Body of pancreas (tissue), 4 donors: ENCODE measurements at regions not wholly inside any gene's neighbourhood (a gene's known extent, or its start where the extent isn't known, plus 50 kb on each side); places are given as distances from the start of the nearest gene placed in this dataset.

ENCODE experiments used
- POLR2A ChIP-seq, 3 donors: fragments of 450-650 bp; IDR thresholded peaks; one replicate each; pipeline ENCODE4 v1.6.1; 2016; ENCODE audit warnings: antibody characterized with exemption in 3 of 3, mild to moderate bottlenecking in 2 of 3
- TF ChIP-seq, protein P1 (sequence below), 7 experiments: fragments of 450-650 bp in 4 of 7; fragments of 200-600 bp in 3 of 7; sonication (generic) in 3 of 7; IDR thresholded peaks; one replicate each; pipeline ENCODE4 v1.5.1; 2016 to 2019; ENCODE audit warnings: antibody characterized with exemption in 7 of 7

DNA sequence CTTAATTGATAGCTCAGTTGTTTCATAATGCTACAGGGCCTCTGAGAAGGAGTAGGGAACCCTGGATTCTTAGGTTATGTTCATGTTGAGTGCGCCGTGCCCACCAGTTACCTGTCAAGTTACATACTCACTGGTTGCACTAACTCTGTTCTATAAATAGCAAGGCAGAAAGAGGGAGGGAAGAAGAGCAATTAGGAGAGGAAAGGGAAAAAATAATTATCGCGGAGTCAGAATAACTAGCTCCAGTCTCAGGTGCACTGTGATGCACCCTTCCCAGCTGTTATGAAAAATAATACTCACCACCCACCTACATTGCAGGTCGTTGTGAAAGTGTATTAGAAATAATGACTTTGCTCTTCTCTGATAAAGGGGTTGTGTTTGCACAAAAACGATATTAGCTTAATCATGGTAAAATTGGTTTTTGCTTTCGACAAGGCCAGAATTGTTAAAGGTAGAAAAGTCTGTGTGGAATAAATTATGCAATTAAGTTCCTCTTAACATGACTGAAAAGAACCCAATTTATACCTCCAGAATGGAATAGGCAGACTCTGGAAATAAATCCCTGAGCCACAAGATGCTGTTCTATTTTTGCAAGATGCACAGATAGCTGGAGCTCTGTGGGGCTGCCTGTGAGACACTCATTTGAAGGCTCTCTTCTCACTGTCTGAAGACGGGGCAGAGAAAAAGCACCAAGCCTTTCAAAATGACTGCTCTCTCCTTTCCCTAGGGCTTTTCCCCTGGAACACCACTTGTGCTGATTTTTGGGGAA is 137.6 kb upstream of the PITRM1 start:
- TF ChIP-seq, protein P1, sequence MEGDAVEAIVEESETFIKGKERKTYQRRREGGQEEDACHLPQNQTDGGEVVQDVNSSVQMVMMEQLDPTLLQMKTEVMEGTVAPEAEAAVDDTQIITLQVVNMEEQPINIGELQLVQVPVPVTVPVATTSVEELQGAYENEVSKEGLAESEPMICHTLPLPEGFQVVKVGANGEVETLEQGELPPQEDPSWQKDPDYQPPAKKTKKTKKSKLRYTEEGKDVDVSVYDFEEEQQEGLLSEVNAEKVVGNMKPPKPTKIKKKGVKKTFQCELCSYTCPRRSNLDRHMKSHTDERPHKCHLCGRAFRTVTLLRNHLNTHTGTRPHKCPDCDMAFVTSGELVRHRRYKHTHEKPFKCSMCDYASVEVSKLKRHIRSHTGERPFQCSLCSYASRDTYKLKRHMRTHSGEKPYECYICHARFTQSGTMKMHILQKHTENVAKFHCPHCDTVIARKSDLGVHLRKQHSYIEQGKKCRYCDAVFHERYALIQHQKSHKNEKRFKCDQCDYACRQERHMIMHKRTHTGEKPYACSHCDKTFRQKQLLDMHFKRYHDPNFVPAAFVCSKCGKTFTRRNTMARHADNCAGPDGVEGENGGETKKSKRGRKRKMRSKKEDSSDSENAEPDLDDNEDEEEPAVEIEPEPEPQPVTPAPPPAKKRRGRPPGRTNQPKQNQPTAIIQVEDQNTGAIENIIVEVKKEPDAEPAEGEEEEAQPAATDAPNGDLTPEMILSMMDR (IDR thresholded peaks at IDR 0.05) = no peak
- TF ChIP-seq POLR2A (IDR thresholded peaks at IDR 0.05) = no peak
